Activated naive CD8-positive, alpha-beta T cell treated with anti-CD3 and anti-CD28 coated beads, Interleukin-2, amount 50 U/mL, for 16 hours (primary cell): ENCODE measurements at regions not wholly inside any gene's neighbourhood (a gene's known extent, or its start where the extent isn't known, plus 50 kb on each side); places are given as distances from the start of the nearest gene placed in this dataset.

Experiments used
- DNase-seq: peaks from one replicate; pipeline ENCODE4 v3.0.0-alpha.2; 2020; ENCODE audit warnings: low read depth, low spot score

- no peak for DNase-seq
These were observed 450.0 kb downstream of the PMP22 start for GRCh38 chr17:14815079-14815478.

- DNase-seq: no peak
These were observed 451.3 kb downstream of the PMP22 start for GRCh38 chr17:14813649-14814370.

- DNase-seq: no peak
These were observed 456.7 kb downstream of the PMP22 start for GRCh38 chr17:14808425-14808824.

GRCh38 chr17:14805348-14805747, 459.8 kb downstream of the PMP22 start:
- DNase-seq: no peak

GRCh38 chr17:14803826-14804225, 461.3 kb downstream of the PMP22 start:
- no peak for DNase-seq

GRCh38 chr17:14797801-14798200, 467.3 kb downstream of the PMP22 start:
- no peak for DNase-seq

GRCh38 chr17:14797021-14797420, 468.1 kb downstream of the PMP22 start:
- DNase-seq: no peak

GRCh38 chr17:14794961-14795360, 470.2 kb downstream of the PMP22 start:
- no peak for DNase-seq

- DNase-seq: no peak
These were observed 471.9 kb downstream of the PMP22 start for GRCh38 chr17:14793237-14793636.

- DNase-seq: no peak
These were observed 472.4 kb downstream of the PMP22 start for GRCh38 chr17:14792746-14793145.

- no peak for DNase-seq
These were observed 473.9 kb downstream of the PMP22 start for GRCh38 chr17:14791221-14791620.

GRCh38 chr17:14790521-14790920, 474.6 kb downstream of the PMP22 start:
- no peak for DNase-seq

GRCh38 chr17:14784997-14785696, 480.0 kb downstream of the PMP22 start:
- DNase-seq: no peak

- no peak for DNase-seq
These were observed 480.2 kb downstream of the HS3ST3B1 start for GRCh38 chr17:14781123-14781522.

- DNase-seq: no peak
These were observed 479.3 kb downstream of the HS3ST3B1 start for GRCh38 chr17:14780097-14780651.

GRCh38 chr17:14779241-14779640, 478.4 kb downstream of the HS3ST3B1 start:
- no peak for DNase-seq

GRCh38 chr17:14777291-14777690, 476.4 kb downstream of the HS3ST3B1 start:
- no peak for DNase-seq

GRCh38 chr17:14776791-14777190, 475.9 kb downstream of the HS3ST3B1 start:
- DNase-seq: no peak

GRCh38 chr17:14775731-14776492, 475.0 kb downstream of the HS3ST3B1 start:
- no peak for DNase-seq

- no peak for DNase-seq
These were observed 473.9 kb downstream of the HS3ST3B1 start for GRCh38 chr17:14774774-14775173.

- DNase-seq: no peak
These were observed 471.9 kb downstream of the HS3ST3B1 start for GRCh38 chr17:14772776-14773175.

- no peak for DNase-seq
These were observed 470.7 kb downstream of the HS3ST3B1 start for GRCh38 chr17:14771543-14771942.
